ENCODE measurements at regions not wholly inside any gene's neighbourhood (a gene's known extent, or its start where the extent isn't known, plus 50 kb on each side); places are given as distances from the start of the nearest gene placed in this dataset.

- no peaks in the 10 kb centered on the region for H3K27me3 Mint-ChIP-seq
- POLR2A ChIA-PET, result no interaction called here
- peaks cover 0 to 4% (median 0%) of the 10 kb centered on the region in 3 donors for H3K36me3 Mint-ChIP-seq
- no peak overlapping the region for H3K4me3 Mint-ChIP-seq
- H3K9me3 Mint-ChIP-seq, result peaks cover 0 to 16% (median 0%) of the 10 kb centered on the region in 9 donors
- ATAC-seq (no peak), DNase-seq (no peak)
- no peaks in the 10 kb centered on the region for H3K4me1 Mint-ChIP-seq
- no peak overlapping the region for H3K27ac Mint-ChIP-seq
Measured at GRCh38 chr2:122634920-122635319, 879.5 kb downstream of the TSN start.

GRCh38 chr2:122635686-122636085 is 880.2 kb downstream of the TSN start:
- Mint-ChIP-seq H3K9me3 (peaks cover 0 to 16% (median under 1%) of the 10 kb centered on the region in 9 donors), H3K36me3 (peaks cover 0 to 4% (median 0%) of the 10 kb centered on the region in 3 donors), H3K27ac (no peak overlapping the region), H3K27me3 (no peaks in the 10 kb centered on the region), H3K4me3 (no peak overlapping the region), H3K4me1 (no peaks in the 10 kb centered on the region)
- ATAC-seq (no peak), DNase-seq (no peak)
- POLR2A ChIA-PET, result no interaction called here

GRCh38 chr2:122636097-122636496 is 880.6 kb downstream of the TSN start:
- no peaks in the 10 kb centered on the region for H3K4me1 Mint-ChIP-seq
- H3K27me3 Mint-ChIP-seq, result no peaks in the 10 kb centered on the region
- POLR2A ChIA-PET, result no interaction called here
- DNase-seq, result no peak
- H3K9me3 Mint-ChIP-seq, result peaks cover 0 to 16% (median 3%) of the 10 kb centered on the region in 9 donors
- H3K4me3 Mint-ChIP-seq, result no peak overlapping the region
- no peak overlapping the region for H3K27ac Mint-ChIP-seq
- peaks cover 0 to 4% (median 0%) of the 10 kb centered on the region in 3 donors for H3K36me3 Mint-ChIP-seq
- ATAC-seq, result no peak

GRCh38 chr2:122639176-122639575 is 883.7 kb downstream of the TSN start:
- H3K9me3 Mint-ChIP-seq, result peaks cover 0 to 24% (median 5%) of the 10 kb centered on the region in 9 donors

GRCh38 chr2:122639711-122640110 is 884.3 kb downstream of the TSN start:
- ATAC-seq (no peak), DNase-seq (no peak)
- Mint-ChIP-seq H3K36me3 (peaks cover 0 to 4% (median 0%) of the 10 kb centered on the region in 3 donors), H3K9me3 (peaks cover 0 to 21% (median 5%) of the 10 kb centered on the region in 9 donors), H3K27ac (no peak overlapping the region), H3K4me3 (no peak overlapping the region), H3K27me3 (no peaks in the 10 kb centered on the region), H3K4me1 (no peaks in the 10 kb centered on the region)
- POLR2A ChIA-PET, result no interaction called here

More at GRCh38 chr2:122639176-122639575, 883.7 kb downstream of the TSN start:
- no peak overlapping the region for H3K4me3 Mint-ChIP-seq
- no peaks in the 10 kb centered on the region for H3K27me3 Mint-ChIP-seq
- no peaks in the 10 kb centered on the region for H3K4me1 Mint-ChIP-seq
- H3K36me3 Mint-ChIP-seq, result peaks cover 0 to 4% (median 0%) of the 10 kb centered on the region in 3 donors
- H3K27ac Mint-ChIP-seq, result no peak overlapping the region
- POLR2A ChIA-PET, result no interaction called here
- ATAC-seq, result no peak
- no peak for DNase-seq

GRCh38 chr2:122643725-122644329 is 888.4 kb downstream of the TSN start:
- Mint-ChIP-seq H3K27ac (no peak overlapping the region), H3K27me3 (no peaks in the 10 kb centered on the region), H3K36me3 (no peaks in the 10 kb centered on the region), H3K4me1 (no peaks in the 10 kb centered on the region), H3K9me3 (peaks cover 0 to 17% (median 4%) of the 10 kb centered on the region in 9 donors), H3K4me3 (no peak overlapping the region)
- POLR2A ChIA-PET, result no interaction called here
- no peak for ATAC-seq
- no peak for DNase-seq

- peaks cover 0 to 2% (median 0%) of the 10 kb centered on the region in 5 donors for H3K27me3 Mint-ChIP-seq
- H3K9me3 Mint-ChIP-seq, result peaks cover 0 to 8% (median 0%) of the 10 kb centered on the region in 9 donors
- DNase-seq (no peak), ATAC-seq (no peak)
- no peak overlapping the region for H3K4me3 Mint-ChIP-seq
- H3K4me1 Mint-ChIP-seq, result no peaks in the 10 kb centered on the region
- H3K27ac Mint-ChIP-seq, result no peak overlapping the region
- POLR2A ChIA-PET, result no interaction called here
- H3K36me3 Mint-ChIP-seq, result no peaks in the 10 kb centered on the region
Measured at GRCh38 chr2:122651236-122651635, 895.8 kb downstream of the TSN start.

- no peak for ATAC-seq
- Mint-ChIP-seq H3K27ac (no peak overlapping the region), H3K9me3 (peaks cover 0 to 14% (median 0%) of the 10 kb centered on the region in 9 donors), H3K36me3 (no peaks in the 10 kb centered on the region), H3K27me3 (peaks cover 0 to 2% (median 0%) of the 10 kb centered on the region in 5 donors), H3K4me3 (no peak overlapping the region), H3K4me1 (no peaks in the 10 kb centered on the region)
- POLR2A ChIA-PET, result no interaction called here
- DNase-seq, result no peak
Measured at GRCh38 chr2:122651780-122652179, 896.3 kb downstream of the TSN start.

- no peak overlapping the region for H3K27ac Mint-ChIP-seq
- no peak overlapping the region for H3K4me3 Mint-ChIP-seq
- H3K27me3 Mint-ChIP-seq, result peaks cover 0 to 2% (median 0%) of the 10 kb centered on the region in 5 donors
- ATAC-seq (no peak), DNase-seq (no peak)
- no peaks in the 10 kb centered on the region for H3K4me1 Mint-ChIP-seq
- no peaks in the 10 kb centered on the region for H3K36me3 Mint-ChIP-seq
- H3K9me3 Mint-ChIP-seq, result peaks cover 0 to 15% (median 0%) of the 10 kb centered on the region in 9 donors
- POLR2A ChIA-PET, result no interaction called here
Measured at GRCh38 chr2:122652670-122653069, 897.2 kb downstream of the TSN start.

GRCh38 chr2:122656403-122656802 is 901.0 kb downstream of the TSN start:
- no peaks in the 10 kb centered on the region for H3K4me1 Mint-ChIP-seq
- no peak for ATAC-seq
- peaks cover 0 to 4% (median 0%) of the 10 kb centered on the region in 5 donors for H3K27me3 Mint-ChIP-seq
- no peak overlapping the region for H3K4me3 Mint-ChIP-seq
- POLR2A ChIA-PET, result no interaction called here
- H3K9me3 Mint-ChIP-seq, result peaks cover 0 to 18% (median 0%) of the 10 kb centered on the region in 9 donors
- H3K27ac Mint-ChIP-seq, result no peak overlapping the region
- no peaks in the 10 kb centered on the region for H3K36me3 Mint-ChIP-seq
- DNase-seq, result no peak

- POLR2A ChIA-PET, result no interaction called here
- Mint-ChIP-seq H3K9me3 (peaks cover 0 to 11% (median 0%) of the 10 kb centered on the region in 9 donors), H3K36me3 (no peaks in the 10 kb centered on the region), H3K4me3 (no peak overlapping the region), H3K27me3 (peaks cover 0 to 6% (median 2%) of the 10 kb centered on the region in 5 donors), H3K4me1 (no peaks in the 10 kb centered on the region), H3K27ac (no peak overlapping the region)
- DNase-seq (no peak), ATAC-seq (no peak)
Measured at GRCh38 chr2:122660786-122661634, 905.6 kb downstream of the TSN start.

GRCh38 chr2:122663620-122664019 is 908.2 kb downstream of the TSN start:
- H3K27me3 Mint-ChIP-seq, result peaks cover 0 to 6% (median 2%) of the 10 kb centered on the region in 5 donors
- H3K36me3 Mint-ChIP-seq, result no peaks in the 10 kb centered on the region
- H3K27ac Mint-ChIP-seq, result no peak overlapping the region
- DNase-seq (no peak), ATAC-seq (no peak)
- H3K4me1 Mint-ChIP-seq, result no peaks in the 10 kb centered on the region
- peaks cover 0 to 4% (median 0%) of the 10 kb centered on the region in 9 donors for H3K9me3 Mint-ChIP-seq
- POLR2A ChIA-PET, result no interaction called here
- H3K4me3 Mint-ChIP-seq, result no peak overlapping the region

GRCh38 chr2:122669627-122670026 is 914.2 kb downstream of the TSN start:
- Mint-ChIP-seq H3K4me1 (no peaks in the 10 kb centered on the region), H3K4me3 (no peak overlapping the region), H3K36me3 (no peaks in the 10 kb centered on the region), H3K9me3 (peaks cover 0 to 9% (median 2%) of the 10 kb centered on the region in 9 donors), H3K27me3 (peaks cover 0 to 8% (median 0%) of the 10 kb centered on the region in 5 donors), H3K27ac (no peak overlapping the region)
- DNase-seq (no peak), ATAC-seq (no peak)
- POLR2A ChIA-PET, result no interaction called here
